ENCODE measurements at regions not wholly inside any gene's neighbourhood (a gene's known extent, or its start where the extent isn't known, plus 50 kb on each side); places are given as distances from the start of the nearest gene placed in this dataset.
A peak's percentile ranks its signal among the peaks of the same experiment; 100 is the strongest.

DNA sequence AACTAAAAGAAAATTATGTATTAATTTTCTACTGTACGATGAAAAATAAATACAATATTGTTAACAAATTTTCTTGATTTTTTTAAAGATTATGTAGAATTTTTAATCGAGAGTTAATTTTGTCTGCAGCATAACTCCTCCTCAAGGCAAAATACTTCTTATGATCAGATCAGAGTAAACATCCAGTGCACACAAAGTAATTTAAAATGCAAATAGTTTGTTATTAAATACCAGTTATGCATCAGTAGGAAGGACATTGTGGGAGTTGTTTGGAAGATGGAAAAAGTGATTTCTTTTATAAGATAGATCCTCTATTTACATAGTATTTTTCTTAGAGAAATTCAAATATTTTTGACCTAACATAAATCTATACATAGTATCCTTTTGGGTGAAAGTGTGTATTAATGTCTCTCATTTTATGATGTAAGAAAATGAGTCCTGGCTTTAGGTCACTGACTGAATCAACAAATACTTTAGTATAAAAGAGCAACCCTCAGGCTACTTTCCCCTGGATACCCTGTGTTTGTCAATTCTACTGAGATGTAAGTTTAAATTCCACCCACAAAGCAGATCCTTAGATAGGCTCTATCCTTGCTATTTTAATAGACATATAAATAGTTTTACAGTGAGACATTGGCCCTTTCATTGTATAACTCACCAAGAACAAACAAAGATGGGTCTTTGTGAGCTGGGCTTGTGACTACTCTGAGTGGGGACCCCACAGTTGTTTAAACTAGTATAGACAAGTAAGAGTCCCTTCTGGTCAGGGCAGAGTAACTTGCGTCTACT is 1133.7 kb downstream of the GATA3 start:
- H3K4me1 Mint-ChIP-seq, result no peaks in the 10 kb centered on the region
- DNase-seq (ENCODE audit: low spot score in 2 of 2) (no peak), ATAC-seq (ENCODE audit: low read depth) (no peak)
- H3K27ac Mint-ChIP-seq, result no peak overlapping the region
- no peak overlapping the region for H3K4me3 Mint-ChIP-seq
- H3K27me3 Mint-ChIP-seq, result peaks cover 4% of the 10 kb centered on the region
- H3K9me3 Mint-ChIP-seq, result no peaks in the 10 kb centered on the region
- no peaks in the 10 kb centered on the region for H3K36me3 Mint-ChIP-seq

DNA sequence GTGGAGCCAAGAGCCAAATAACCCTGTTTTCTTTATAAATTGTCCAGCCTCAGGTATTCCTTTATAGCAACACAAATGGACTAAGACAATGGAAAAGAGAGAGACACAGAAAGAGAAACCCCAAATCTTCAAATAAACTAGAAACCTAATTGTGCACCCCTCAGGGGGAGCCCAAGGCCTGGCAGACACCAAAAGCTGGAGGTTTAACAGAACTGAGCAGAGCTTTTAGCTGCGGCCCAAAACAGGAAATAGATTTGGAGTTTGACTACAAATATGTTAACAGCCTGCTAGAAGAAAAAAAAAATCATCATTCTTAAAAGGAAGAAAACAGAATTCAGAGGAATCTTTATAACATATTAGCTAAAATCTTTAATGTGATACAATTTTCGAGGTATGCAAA is 1135.0 kb downstream of the GATA3 start:
- no peak for DNase-seq (ENCODE audit: low spot score in 2 of 2)
- no peaks in the 10 kb centered on the region for H3K36me3 Mint-ChIP-seq
- H3K4me3 Mint-ChIP-seq, result no peak overlapping the region
- no peaks in the 10 kb centered on the region for H3K9me3 Mint-ChIP-seq
- no peak overlapping the region for H3K27ac Mint-ChIP-seq
- no peaks in the 10 kb centered on the region for H3K4me1 Mint-ChIP-seq
- no peak for ATAC-seq (ENCODE audit: low read depth)
- peaks cover 4% of the 10 kb centered on the region for H3K27me3 Mint-ChIP-seq

DNA sequence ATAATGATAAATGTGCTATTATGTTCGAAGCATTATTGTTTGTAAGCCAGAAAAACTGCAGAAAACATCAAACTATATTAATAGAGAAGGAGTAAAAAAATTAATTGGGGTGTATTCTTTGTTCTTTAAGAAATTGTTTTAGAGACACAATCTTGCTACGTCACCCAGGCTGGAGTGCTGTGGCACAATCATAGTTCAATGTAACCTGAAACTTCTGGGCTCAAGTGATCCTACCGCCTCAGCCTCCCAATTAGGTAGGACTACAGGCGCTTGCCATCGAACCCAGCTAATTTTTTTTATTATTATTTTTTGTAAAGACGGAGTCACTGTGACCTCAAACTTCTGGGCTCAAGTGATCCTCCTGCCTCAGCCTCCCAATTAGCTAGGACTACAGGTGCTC is 1138.6 kb downstream of the GATA3 start:
- no peaks in the 10 kb centered on the region for H3K36me3 Mint-ChIP-seq
- H3K27ac Mint-ChIP-seq, result no peak overlapping the region
- H3K4me1 Mint-ChIP-seq, result no peaks in the 10 kb centered on the region
- H3K9me3 Mint-ChIP-seq, result no peaks in the 10 kb centered on the region
- DNase-seq (ENCODE audit: low spot score in 2 of 2) (no peak), ATAC-seq (ENCODE audit: low read depth) (no peak)
- peaks cover 4% of the 10 kb centered on the region for H3K27me3 Mint-ChIP-seq
- H3K4me3 Mint-ChIP-seq, result no peak overlapping the region

DNA sequence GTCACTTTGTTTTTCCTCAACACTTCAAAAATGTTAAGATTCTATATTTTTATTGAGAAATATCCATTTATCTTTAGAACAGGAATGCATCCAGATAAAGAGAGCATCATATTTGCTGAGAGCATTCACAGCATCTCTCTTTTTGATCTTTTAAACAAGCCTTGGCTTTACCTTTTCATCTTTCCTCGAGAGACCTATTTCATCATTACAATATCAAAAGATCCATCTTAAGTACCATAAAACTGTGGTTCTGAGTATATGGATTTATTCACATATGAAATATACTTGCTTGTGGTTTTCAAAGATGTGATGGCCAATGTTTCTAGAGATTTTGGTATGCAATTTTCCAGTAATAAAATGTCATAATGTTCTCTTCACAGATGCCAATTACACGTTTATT is 1140.9 kb downstream of the GATA3 start:
- H3K4me1 Mint-ChIP-seq, result no peaks in the 10 kb centered on the region
- DNase-seq (ENCODE audit: low spot score in 2 of 2) (no peak), ATAC-seq (ENCODE audit: low read depth) (no peak)
- no peaks in the 10 kb centered on the region for H3K36me3 Mint-ChIP-seq
- H3K9me3 Mint-ChIP-seq, result no peaks in the 10 kb centered on the region
- H3K27ac Mint-ChIP-seq, result no peak overlapping the region
- H3K27me3 Mint-ChIP-seq, result no peaks in the 10 kb centered on the region
- H3K4me3 Mint-ChIP-seq, result no peak overlapping the region

DNA sequence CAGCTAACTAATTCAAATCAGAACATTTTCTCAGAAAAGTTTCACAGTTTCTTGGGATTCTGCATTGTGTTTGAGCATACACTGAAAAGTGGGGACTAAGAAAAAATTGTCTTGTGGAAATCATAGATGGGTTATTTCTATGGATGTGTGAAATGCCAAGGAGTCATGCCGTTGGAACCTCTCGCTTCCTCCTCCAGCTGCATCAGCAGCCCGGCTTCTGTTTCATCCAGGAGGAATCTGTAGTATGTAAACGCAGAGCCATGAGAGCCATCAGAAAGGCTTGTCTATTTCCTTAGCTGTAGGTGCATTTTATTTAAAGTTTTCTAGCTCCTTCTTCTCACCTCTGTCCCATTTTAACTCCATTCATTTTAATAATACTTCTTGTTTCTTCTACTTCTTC is 1144.1 kb downstream of the GATA3 start:
- ATAC-seq (ENCODE audit: low read depth) (no peak), DNase-seq (ENCODE audit: low spot score in 2 of 2) (no peak)
- no peak overlapping the region for H3K4me3 Mint-ChIP-seq
- H3K27me3 Mint-ChIP-seq, result no peaks in the 10 kb centered on the region
- no peaks in the 10 kb centered on the region for H3K4me1 Mint-ChIP-seq
- no peaks in the 10 kb centered on the region for H3K9me3 Mint-ChIP-seq
- no peaks in the 10 kb centered on the region for H3K36me3 Mint-ChIP-seq
- H3K27ac Mint-ChIP-seq, result no peak overlapping the region

DNA sequence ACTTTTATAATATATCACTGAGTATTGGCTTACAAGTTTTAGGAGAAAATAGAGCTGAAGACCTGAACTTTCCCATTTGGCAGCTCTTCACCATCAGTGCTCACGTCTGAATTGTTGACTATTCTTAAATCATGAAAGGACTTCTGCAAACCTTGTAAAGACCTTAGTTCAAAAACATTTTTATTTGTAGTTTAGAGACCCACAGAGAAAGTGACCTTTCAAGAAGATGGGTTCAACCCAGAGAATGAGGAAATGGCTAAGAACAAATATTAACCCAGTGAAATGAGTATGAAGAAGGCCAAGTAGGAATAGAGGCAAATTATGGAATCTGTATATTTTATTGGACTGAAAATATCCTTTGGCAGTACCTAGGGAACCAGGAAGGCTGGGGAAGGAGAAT is 1151.1 kb downstream of the GATA3 start:
- DNase-seq (ENCODE audit: low spot score in 2 of 2) (no peak), ATAC-seq (ENCODE audit: low read depth) (no peak)
- Mint-ChIP-seq H3K4me1 (no peaks in the 10 kb centered on the region), H3K27ac (no peak overlapping the region), H3K36me3 (no peaks in the 10 kb centered on the region), H3K4me3 (no peak overlapping the region), H3K27me3 (no peaks in the 10 kb centered on the region), H3K9me3 (no peaks in the 10 kb centered on the region)

DNA sequence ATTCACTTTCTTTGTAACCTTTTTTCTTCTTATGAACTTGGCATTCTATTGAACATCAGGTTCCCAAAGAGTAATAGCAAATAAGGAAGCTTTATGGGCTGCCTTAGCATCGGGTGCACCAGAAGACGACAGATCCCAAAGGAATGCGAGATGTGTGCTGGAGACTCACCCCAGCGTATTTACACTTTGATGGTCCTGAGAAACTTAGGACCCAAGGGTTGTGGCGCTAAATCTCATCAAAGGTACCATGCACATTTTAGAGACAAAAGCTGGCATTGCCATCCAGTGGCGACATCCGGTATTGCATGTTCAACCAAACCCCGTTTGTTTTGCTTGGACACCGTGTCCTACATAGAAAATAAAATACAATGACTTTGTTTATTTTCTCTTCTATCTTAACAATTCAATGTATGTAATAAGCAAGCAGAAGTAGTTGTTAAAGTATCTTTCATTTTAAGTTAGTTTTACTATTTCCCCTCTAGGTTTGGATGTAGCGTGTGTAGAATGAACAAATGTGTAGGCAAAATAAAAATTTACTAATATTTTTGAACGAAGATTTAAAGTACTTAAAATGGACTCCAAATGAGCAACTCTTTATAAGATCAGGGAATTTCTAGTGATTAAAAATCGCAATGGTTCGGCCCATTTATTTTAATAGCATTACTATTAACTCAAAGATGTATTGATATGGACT is 1154.8 kb downstream of the GATA3 start:
- Mint-ChIP-seq H3K4me1 (no peaks in the 10 kb centered on the region), H3K9me3 (no peaks in the 10 kb centered on the region), H3K36me3 (no peaks in the 10 kb centered on the region), H3K4me3 (no peak overlapping the region), H3K27me3 (no peaks in the 10 kb centered on the region), H3K27ac (no peak overlapping the region)
- ATAC-seq (ENCODE audit: low read depth) (no peak), DNase-seq (ENCODE audit: low spot score in 2 of 2) (peak; percentile 34 to 62)

DNA sequence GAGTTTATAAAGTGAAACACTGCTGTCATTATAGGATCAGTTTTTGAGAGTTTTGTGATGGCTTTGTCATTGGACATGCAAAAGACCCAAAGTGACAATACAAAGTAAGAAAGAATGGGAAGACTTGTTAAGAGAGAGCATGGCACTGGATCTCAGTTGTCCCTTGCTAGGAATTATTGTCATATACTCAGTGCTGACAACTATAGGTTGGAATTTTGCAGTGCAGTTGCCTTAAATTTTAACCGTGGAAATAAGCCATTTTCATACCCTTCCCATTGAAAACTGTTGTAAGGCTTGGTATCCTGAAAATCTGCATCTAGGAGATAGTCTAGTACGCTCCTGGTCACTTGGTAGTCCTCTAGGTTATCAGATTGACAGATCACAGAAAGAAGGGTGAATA is 1156.7 kb downstream of the GATA3 start:
- no peak overlapping the region for H3K27ac Mint-ChIP-seq
- H3K27me3 Mint-ChIP-seq, result peaks cover 3% of the 10 kb centered on the region
- ATAC-seq (ENCODE audit: low read depth) (no peak), DNase-seq (ENCODE audit: low spot score in 2 of 2) (no peak)
- no peaks in the 10 kb centered on the region for H3K36me3 Mint-ChIP-seq
- H3K4me3 Mint-ChIP-seq, result no peak overlapping the region
- H3K4me1 Mint-ChIP-seq, result no peaks in the 10 kb centered on the region
- no peaks in the 10 kb centered on the region for H3K9me3 Mint-ChIP-seq

DNA sequence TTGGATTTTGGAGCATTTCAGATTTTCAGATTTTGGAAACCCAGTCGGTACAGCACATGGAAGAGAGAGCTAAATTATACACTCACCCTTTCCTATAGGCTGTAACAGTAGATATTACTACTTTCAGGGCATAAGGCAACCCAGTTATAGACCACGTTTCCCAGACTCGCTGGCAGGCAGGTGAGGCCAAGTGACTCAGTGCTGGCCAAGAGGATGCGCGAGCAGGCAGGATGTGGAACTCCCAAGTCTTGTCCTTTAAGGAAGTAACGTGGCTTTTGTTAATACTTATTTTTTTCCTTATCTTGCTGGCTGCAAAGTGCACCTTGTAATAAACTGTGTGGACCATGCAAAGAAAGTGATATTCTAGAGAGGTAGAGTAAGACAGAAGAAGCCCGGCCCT is 1160.1 kb downstream of the GATA3 start:
- ATAC-seq (ENCODE audit: low read depth) (no peak), DNase-seq (ENCODE audit: low spot score in 2 of 2) (no peak)
- Mint-ChIP-seq H3K4me1 (no peaks in the 10 kb centered on the region), H3K27me3 (peaks cover 3% of the 10 kb centered on the region), H3K27ac (no peak overlapping the region), H3K9me3 (no peaks in the 10 kb centered on the region), H3K4me3 (no peak overlapping the region), H3K36me3 (no peaks in the 10 kb centered on the region)

DNA sequence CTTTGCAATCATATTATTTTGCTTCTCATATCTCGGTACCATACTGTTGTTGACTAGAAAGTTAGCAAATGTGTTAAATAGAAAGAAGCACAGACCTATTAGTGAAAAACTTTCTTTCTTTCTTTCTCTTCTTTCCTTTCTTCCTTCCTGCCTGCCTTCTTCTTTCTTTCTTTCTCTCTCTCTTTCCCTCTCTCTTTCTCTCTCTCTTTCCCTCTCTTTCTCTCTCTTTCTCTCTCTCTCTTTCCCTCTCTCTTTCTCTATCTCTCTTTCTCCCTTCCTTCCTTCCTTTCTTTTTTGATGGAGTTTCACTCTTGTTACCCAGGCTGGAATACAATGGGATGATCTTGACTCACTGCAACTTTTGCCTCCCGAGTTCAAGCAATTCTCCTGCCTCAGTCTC is 1160.6 kb downstream of the GATA3 start:
- H3K36me3 Mint-ChIP-seq, result no peaks in the 10 kb centered on the region
- H3K27ac Mint-ChIP-seq, result no peak overlapping the region
- no peak for ATAC-seq (ENCODE audit: low read depth)
- H3K4me1 Mint-ChIP-seq, result no peaks in the 10 kb centered on the region
- no peaks in the 10 kb centered on the region for H3K9me3 Mint-ChIP-seq
- H3K27me3 Mint-ChIP-seq, result peaks cover 3% of the 10 kb centered on the region
- DNase-seq (ENCODE audit: low spot score in 2 of 2), result no peak
- H3K4me3 Mint-ChIP-seq, result no peak overlapping the region

DNA sequence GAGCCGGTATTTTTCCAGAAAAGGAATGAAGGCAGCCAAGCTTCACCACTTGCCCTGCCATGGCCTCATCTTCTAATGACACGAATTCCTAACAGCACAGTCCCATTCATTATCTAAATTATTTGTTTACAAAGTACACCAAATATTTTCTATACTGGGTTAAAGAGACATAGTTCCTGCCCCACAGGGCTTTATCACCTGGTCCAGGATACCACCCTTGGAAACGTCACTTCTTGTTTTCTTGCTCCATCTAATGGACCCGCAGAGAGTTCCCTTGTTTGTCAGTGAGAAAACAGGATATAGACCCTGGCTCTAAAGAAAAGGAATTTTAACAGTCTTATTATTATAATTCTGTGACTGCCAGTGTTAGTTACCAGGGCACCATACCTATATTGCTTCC is 1165.4 kb downstream of the GATA3 start:
- DNase-seq (ENCODE audit: low spot score in 2 of 2) (no peak), ATAC-seq (ENCODE audit: low read depth) (no peak)
- Mint-ChIP-seq H3K27me3 (peaks cover 4% of the 10 kb centered on the region), H3K4me1 (no peaks in the 10 kb centered on the region), H3K27ac (no peak overlapping the region), H3K4me3 (no peak overlapping the region), H3K9me3 (no peaks in the 10 kb centered on the region), H3K36me3 (no peaks in the 10 kb centered on the region)

DNA sequence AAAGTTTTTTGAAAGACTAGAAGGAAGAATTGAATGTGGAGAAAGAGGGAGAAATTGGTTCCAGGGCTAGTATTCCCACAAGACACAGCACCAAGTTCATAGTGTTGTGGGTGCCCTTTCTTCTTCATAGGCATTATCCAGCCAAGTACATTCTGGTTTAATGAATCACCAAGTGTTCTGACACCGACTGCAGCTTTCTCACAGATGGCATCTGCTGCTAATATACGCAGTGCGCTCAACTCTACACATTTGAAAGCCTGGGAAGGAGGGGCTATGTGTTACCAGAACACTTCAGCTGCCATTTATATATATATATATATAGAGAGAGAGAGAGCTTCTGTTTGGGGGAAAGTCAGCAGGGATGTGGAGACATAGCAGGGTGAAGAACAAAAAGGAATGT is 1168.4 kb downstream of the GATA3 start:
- Mint-ChIP-seq H3K9me3 (peaks cover under 1% of the 10 kb centered on the region), H3K27me3 (peaks cover 3% of the 10 kb centered on the region), H3K4me1 (no peaks in the 10 kb centered on the region), H3K4me3 (no peak overlapping the region), H3K27ac (no peak overlapping the region), H3K36me3 (no peaks in the 10 kb centered on the region)
- ATAC-seq (ENCODE audit: low read depth) (no peak), DNase-seq (ENCODE audit: low spot score in 2 of 2) (no peak)

DNA sequence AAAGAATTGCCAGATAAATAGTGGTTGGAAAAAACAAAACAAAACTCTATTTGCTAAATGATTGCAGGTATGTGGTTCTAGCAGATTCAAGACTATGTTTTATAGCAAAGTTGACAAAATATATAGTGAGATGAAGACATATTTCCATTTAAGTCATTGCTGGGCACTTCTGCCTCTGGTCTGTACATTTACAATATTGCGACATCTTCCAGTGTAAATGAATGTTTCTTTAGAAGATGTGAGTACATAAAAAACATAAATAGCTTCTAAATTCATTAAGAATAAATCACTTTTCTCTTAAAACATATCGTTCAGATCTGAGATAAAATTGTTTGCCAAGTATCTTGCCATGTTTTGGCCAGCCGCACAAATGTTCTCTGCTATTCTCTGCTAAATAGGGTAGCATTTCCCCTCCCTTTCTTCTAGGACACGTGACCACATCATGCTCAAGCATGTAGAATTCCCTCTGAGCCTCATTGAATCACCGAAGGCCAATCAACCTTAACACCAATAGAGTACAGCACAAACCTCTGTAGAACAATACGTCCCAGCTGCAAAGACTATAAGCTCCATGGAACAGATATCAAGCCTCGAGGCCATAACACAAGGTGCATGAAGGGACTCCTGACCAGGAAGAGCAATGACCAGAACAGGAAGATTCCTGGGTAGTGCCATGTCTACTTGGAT is 1173.3 kb downstream of the GATA3 start:
- DNase-seq (ENCODE audit: low spot score in 2 of 2), result no peak
- H3K9me3 Mint-ChIP-seq, result peaks cover 2% of the 10 kb centered on the region
- H3K4me1 Mint-ChIP-seq, result no peaks in the 10 kb centered on the region

DNA sequence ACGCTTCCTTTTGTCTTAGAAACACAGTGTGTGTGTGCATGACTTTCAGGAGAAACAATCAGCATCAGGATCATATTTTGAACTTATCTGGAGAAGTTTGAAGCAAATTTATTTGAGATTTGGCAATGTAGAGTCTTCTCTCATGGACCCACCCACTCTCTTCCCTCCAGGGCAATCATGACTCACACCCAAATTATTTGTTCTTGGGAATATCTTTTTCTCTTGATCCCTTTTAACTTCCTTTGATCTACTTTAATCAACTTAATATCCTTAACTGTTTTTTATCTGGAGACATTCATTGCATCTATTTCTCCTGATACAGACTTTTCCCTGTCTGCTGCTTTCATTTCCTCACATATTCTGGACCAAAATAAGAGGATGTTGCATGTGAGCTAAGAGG is 1174.3 kb downstream of the GATA3 start:
- Mint-ChIP-seq H3K4me3 (no peak overlapping the region), H3K36me3 (no peaks in the 10 kb centered on the region), H3K27ac (no peak overlapping the region), H3K4me1 (no peaks in the 10 kb centered on the region), H3K9me3 (peaks cover 2% of the 10 kb centered on the region), H3K27me3 (peaks cover 8% of the 10 kb centered on the region)
- DNase-seq (ENCODE audit: low spot score in 2 of 2), result no peak
- no peak for ATAC-seq (ENCODE audit: low read depth)

More for the DNA sequence above, 1173.3 kb downstream of the GATA3 start:
- H3K36me3 Mint-ChIP-seq, result no peaks in the 10 kb centered on the region
- no peak overlapping the region for H3K4me3 Mint-ChIP-seq
- no peak for ATAC-seq (ENCODE audit: low read depth)
- peaks cover 8% of the 10 kb centered on the region for H3K27me3 Mint-ChIP-seq
- H3K27ac Mint-ChIP-seq, result no peak overlapping the region

All from memory B cell (primary cell).